VCaP (cell line): ENCODE measurements at regions not wholly inside any gene's neighbourhood (a gene's known extent, or its start where the extent isn't known, plus 50 kb on each side); places are given as distances from the start of the nearest gene placed in this dataset.
A peak's percentile ranks its signal among the peaks of the same experiment; 100 is the strongest.

Experiments used
- H3K27ac ChIP-seq: fragments of 450-650 bp; 2 replicates; pipeline ENCODE4 v1.5.1; 2017
- TF ChIP-seq, protein P1 (sequence below): fragments of 450-650 bp; conservative IDR thresholded peaks from 2 replicates; pipeline ENCODE4 v1.5.1; 2017; ENCODE audit warnings: mild to moderate bottlenecking, moderate library complexity

GRCh38 chr2:175627405-175627804 is 374.7 kb downstream of the LNPK start:
- no peak overlapping the region for H3K27ac ChIP-seq
- TF ChIP-seq, protein P1, sequence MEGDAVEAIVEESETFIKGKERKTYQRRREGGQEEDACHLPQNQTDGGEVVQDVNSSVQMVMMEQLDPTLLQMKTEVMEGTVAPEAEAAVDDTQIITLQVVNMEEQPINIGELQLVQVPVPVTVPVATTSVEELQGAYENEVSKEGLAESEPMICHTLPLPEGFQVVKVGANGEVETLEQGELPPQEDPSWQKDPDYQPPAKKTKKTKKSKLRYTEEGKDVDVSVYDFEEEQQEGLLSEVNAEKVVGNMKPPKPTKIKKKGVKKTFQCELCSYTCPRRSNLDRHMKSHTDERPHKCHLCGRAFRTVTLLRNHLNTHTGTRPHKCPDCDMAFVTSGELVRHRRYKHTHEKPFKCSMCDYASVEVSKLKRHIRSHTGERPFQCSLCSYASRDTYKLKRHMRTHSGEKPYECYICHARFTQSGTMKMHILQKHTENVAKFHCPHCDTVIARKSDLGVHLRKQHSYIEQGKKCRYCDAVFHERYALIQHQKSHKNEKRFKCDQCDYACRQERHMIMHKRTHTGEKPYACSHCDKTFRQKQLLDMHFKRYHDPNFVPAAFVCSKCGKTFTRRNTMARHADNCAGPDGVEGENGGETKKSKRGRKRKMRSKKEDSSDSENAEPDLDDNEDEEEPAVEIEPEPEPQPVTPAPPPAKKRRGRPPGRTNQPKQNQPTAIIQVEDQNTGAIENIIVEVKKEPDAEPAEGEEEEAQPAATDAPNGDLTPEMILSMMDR: no peak

GRCh38 chr2:175626796-175627195 is 375.3 kb downstream of the LNPK start:
- no peak overlapping the region for H3K27ac ChIP-seq
- TF ChIP-seq, protein P1: no peak

DNA sequence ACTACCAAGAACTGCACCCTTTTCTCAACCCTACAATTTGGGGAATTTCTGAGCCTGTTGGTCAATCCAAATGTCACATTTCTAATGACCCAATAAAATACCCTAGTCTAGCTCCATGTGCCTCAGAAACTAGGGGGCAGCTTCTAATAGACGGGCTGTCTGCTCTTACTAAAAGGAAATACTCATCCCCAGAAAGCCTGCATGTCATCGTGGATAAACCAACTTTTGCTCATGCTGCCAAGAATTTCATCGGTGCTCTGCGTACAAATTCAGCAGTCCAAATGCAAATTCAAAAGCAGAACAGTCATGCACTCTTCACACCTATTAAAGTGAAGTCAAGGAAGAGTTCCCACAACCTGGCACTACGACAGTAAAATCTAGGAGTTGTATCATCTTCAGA is 377.3 kb downstream of the LNPK start:
- TF ChIP-seq, protein P1: no peak
- no peak overlapping the region for H3K27ac ChIP-seq

DNA sequence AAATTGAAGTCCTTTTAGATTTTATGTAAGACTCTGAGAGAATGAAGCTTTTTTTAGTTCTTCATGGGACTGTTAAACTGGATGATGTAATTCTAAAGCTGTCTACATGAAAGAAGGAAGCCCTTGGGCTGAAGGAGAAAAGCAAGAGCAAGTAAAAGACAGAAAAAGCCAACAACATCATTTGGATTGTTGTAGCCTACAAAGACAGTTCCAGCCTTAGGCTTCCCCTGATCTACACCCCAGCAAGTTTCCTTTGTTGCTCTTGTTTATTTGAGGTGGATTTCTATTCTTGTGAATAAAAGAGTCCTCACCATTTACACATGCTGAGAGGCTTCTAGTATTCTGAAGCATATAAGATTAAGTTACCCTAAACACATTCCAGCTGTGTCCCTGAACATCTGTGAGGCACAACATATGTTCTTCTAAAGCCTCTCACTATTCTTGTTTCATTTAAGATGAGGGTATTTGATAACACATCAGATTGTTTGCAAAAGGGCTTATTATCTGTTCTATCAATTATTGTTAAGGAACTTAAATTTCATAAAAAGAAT is 377.8 kb downstream of the LNPK start:
- no peak overlapping the region for H3K27ac ChIP-seq
- TF ChIP-seq, protein P1: no peak

DNA sequence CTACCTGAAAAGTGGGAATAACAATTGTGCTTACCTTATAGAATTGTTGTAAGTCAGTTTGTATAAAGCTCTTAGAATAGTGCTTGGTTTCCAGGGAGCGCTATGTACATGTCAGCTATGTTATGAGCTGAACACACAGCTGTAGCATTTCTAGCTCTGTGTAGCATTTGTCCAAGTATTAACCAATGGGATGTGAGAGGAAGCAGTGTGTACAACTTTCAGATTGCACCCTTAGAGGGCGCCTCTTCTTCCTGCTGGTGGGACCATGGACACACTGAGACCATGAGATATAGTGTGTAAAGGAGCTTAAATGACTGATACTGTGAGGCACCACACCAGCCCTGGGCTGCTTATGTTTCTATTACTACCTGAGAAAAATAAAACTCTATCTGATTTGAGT is 380.2 kb downstream of the LNPK start:
- TF ChIP-seq, protein P1: no peak
- H3K27ac ChIP-seq: no peak overlapping the region

- H3K27ac ChIP-seq: peak overlapping the region; percentile 82
- TF ChIP-seq, protein P1: no peak
Observed at GRCh38 chr2:175620106-175620505, 382.0 kb downstream of the LNPK start.

DNA sequence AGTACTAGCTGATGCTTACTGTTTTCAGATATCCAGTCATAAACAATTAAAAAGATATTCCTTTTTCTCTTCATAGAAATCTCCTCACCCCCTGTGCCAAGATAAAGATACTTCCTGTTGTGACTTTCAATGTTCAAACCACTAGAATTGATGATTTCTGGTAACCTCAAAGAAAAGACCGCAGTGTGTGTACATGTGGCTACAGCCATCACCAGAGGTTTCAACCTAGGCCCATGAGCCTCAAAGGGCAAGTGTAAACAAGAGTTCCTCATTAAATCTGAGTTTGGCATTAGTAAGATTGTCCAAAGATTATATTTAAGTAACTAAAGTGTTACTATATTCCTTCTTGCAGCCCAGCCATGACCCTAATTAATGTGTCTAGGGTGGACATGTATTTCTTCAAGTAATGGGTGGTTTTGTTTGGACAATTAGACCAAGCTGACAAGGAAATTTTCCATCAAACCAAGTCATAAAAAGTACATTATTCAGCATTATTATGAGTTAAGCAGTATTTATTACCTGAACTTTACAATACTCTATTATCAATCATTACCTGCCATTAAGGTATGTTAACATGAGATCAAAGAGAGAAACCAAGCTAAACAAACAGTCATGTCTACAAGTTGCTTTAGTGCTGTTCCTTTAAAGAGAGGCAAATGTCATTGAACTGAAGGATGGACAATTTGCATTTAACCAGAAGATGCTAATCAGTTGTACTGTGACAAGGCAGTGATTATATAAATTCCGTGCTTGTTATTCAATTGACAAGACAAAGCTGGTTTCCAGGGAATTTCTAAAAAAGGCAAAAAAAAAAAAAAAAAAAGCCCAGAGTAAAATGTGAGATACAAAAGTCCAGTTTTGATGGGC is 382.7 kb downstream of the LNPK start:
- H3K27ac ChIP-seq: peak overlapping the region; percentile 82
- TF ChIP-seq, protein P1: no peak
